Upper lobe of left lung (tissue), 4 donors: ENCODE measurements at regions not wholly inside any gene's neighbourhood (a gene's known extent, or its start where the extent isn't known, plus 50 kb on each side); places are given as distances from the start of the nearest gene placed in this dataset.

Source experiments
- EP300 ChIP-seq, 4 donors: sonication (generic); formaldehyde crosslinking; IDR thresholded peaks; one replicate each; pipeline ENCODE4 v1.5.1; 2017; ENCODE audit warnings: antibody characterized with exemption in 4 of 4, control low read depth in 2 of 4
- TF ChIP-seq, protein P1 (sequence below), 6 experiments: fragments of 450-650 bp in 4 of 6; fragments of 200-600 bp in 2 of 6; sonication (generic) in 2 of 6; IDR thresholded peaks; one replicate each; pipeline ENCODE4 v1.5.1; 2016 to 2019; ENCODE audit warnings: antibody characterized with exemption in 6 of 6

GRCh38 chr9:79054500-79054899, 517.3 kb upstream of the TLE4 start:
- no peak for TF ChIP-seq EP300 (IDR thresholded peaks at IDR 0.05)
- TF ChIP-seq, protein P1, sequence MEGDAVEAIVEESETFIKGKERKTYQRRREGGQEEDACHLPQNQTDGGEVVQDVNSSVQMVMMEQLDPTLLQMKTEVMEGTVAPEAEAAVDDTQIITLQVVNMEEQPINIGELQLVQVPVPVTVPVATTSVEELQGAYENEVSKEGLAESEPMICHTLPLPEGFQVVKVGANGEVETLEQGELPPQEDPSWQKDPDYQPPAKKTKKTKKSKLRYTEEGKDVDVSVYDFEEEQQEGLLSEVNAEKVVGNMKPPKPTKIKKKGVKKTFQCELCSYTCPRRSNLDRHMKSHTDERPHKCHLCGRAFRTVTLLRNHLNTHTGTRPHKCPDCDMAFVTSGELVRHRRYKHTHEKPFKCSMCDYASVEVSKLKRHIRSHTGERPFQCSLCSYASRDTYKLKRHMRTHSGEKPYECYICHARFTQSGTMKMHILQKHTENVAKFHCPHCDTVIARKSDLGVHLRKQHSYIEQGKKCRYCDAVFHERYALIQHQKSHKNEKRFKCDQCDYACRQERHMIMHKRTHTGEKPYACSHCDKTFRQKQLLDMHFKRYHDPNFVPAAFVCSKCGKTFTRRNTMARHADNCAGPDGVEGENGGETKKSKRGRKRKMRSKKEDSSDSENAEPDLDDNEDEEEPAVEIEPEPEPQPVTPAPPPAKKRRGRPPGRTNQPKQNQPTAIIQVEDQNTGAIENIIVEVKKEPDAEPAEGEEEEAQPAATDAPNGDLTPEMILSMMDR (IDR thresholded peaks at IDR 0.05): no peak
